ENCODE measurements at regions not wholly inside any gene's neighbourhood (a gene's known extent, or its start where the extent isn't known, plus 50 kb on each side); places are given as distances from the start of the nearest gene placed in this dataset.

- DNase-seq, result no peak
- H3K4me3 Mint-ChIP-seq, result no peak overlapping the region
- H3K4me1 Mint-ChIP-seq, result peaks cover 8% of the 10 kb centered on the region
- H3K36me3 Mint-ChIP-seq, result no peaks in the 10 kb centered on the region
- CTCF ChIA-PET, result interaction anchor here (1.2 to 4.9 kb wide), 14 partner anchors 11 to 72 kb away, joined by 3 to 32 read pairs (median 5); no protein-coding TSS in a partner anchor
- H3K9me3 Mint-ChIP-seq, result no peaks in the 10 kb centered on the region
- H3K27me3 Mint-ChIP-seq, result peaks cover 3% of the 10 kb centered on the region
- H3K27ac Mint-ChIP-seq, result no peak overlapping the region
Measured at GRCh38 chr14:106489112-106489881, 962.9 kb downstream of the TMEM121 start.

DNA sequence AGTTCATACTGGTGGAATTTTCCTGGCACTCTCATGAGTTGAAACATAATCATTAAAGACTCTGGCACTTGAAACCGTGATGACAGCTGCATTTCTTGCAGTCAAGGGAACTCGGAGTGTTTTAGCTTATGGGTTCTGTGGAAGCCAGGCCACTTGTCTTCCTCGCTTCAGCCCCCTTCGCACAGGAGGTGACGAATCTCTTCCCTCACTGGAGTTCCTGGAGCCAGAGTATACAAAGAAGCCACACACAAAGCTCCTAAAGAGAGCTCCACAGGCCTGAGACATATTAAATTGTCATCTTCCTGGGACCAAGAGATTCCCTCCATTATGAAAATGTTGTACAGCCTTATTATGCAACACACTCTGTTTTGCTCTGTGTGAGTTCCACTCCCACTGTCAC is 964.1 kb downstream of the TMEM121 start:
- H3K27me3 Mint-ChIP-seq, result peaks cover 3% of the 10 kb centered on the region
- no peak overlapping the region for H3K27ac Mint-ChIP-seq
- no peaks in the 10 kb centered on the region for H3K9me3 Mint-ChIP-seq
- H3K4me1 Mint-ChIP-seq, result peaks cover 11% of the 10 kb centered on the region
- CTCF ChIA-PET, result interaction anchor here (1.0 to 4.9 kb wide), 15 partner anchors 13 to 182 kb away, joined by 3 to 32 read pairs (median 5); no protein-coding TSS in a partner anchor
- H3K4me3 Mint-ChIP-seq, result no peak overlapping the region
- H3K36me3 Mint-ChIP-seq, result no peaks in the 10 kb centered on the region
- no peak for DNase-seq

DNA sequence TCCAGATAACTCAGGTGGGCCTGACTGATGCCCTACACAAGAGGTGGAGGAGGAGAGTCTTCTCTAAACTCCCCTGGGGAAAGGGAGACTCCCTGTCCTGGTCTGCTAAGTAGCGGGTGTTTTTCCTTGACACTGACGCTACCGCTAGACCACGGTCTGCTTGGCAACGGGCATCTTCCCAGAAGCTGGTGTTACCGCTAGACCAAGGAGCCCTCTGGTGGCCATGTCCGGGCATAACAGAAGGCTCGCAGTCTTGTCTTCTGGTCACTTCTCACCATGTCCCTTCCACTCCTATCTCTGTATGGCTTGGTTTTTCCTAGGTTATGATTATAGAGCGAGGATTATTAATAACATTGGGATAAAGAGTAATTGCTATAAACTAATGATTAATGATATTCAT is 965.5 kb downstream of the TMEM121 start:
- peaks cover 3% of the 10 kb centered on the region for H3K27me3 Mint-ChIP-seq
- no peaks in the 10 kb centered on the region for H3K36me3 Mint-ChIP-seq
- no peak overlapping the region for H3K4me3 Mint-ChIP-seq
- no peak overlapping the region for H3K27ac Mint-ChIP-seq
- peaks cover 2% of the 10 kb centered on the region for H3K9me3 Mint-ChIP-seq
- H3K4me1 Mint-ChIP-seq, result peaks cover 11% of the 10 kb centered on the region
- CTCF ChIA-PET, result interaction anchor here (1.0 to 4.9 kb wide), 6 partner anchors 12 to 75 kb away, joined by 3 to 23 read pairs (median 6); no protein-coding TSS in a partner anchor
- DNase-seq, result peak; percentile 44

GRCh38 chr14:106493962-106494823 is 967.8 kb downstream of the TMEM121 start:
- H3K27ac Mint-ChIP-seq, result no peak overlapping the region
- CTCF ChIA-PET, result interaction anchor here (1.1 to 1.9 kb wide), 8 partner anchors 9 to 216 kb away, joined by 3 to 8 read pairs (median 4); no protein-coding TSS in a partner anchor
- H3K4me3 Mint-ChIP-seq, result peak overlapping the region; percentile 67
- H3K27me3 Mint-ChIP-seq, result peaks cover 3% of the 10 kb centered on the region
- DNase-seq, result no peak
- peaks cover 11% of the 10 kb centered on the region for H3K4me1 Mint-ChIP-seq
- peaks cover 2% of the 10 kb centered on the region for H3K9me3 Mint-ChIP-seq
- H3K36me3 Mint-ChIP-seq, result no peaks in the 10 kb centered on the region

- CTCF ChIA-PET, result interaction anchor here (0.6 to 2.0 kb wide), 6 partner anchors 10 to 323 kb away, joined by 3 to 8 read pairs (median 3); no protein-coding TSS in a partner anchor
- H3K4me3 Mint-ChIP-seq, result no peak overlapping the region
- peaks cover 1% of the 10 kb centered on the region for H3K9me3 Mint-ChIP-seq
- H3K27ac Mint-ChIP-seq, result no peak overlapping the region
- no peak for DNase-seq
- H3K4me1 Mint-ChIP-seq, result peaks cover 3% of the 10 kb centered on the region
- no peaks in the 10 kb centered on the region for H3K36me3 Mint-ChIP-seq
- H3K27me3 Mint-ChIP-seq, result peaks cover 13% of the 10 kb centered on the region
Measured at GRCh38 chr14:106500571-106500970, 974.2 kb downstream of the TMEM121 start.

DNA sequence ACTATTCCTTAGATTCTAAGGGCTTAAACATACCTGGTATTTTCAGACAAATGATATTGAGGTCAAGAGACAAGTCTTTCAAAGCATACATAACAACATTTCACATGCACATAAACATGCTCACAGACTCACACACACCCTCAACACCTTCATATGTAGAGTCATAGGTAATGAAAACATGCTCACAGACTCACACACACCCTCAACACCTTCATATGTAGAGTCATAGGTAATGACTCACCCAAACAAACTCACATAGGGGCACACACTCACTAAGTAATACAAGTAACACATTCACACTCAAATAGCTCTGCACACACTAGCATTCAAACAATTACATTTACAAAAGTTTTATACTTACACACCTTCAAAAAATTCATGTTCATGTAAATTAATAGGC is 975.5 kb downstream of the TMEM121 start:
- Mint-ChIP-seq H3K27ac (no peak overlapping the region), H3K4me1 (peaks cover 15% of the 10 kb centered on the region), H3K4me3 (no peak overlapping the region), H3K36me3 (no peaks in the 10 kb centered on the region), H3K9me3 (no peaks in the 10 kb centered on the region), H3K27me3 (peaks cover 13% of the 10 kb centered on the region)
- DNase-seq, result no peak
- CTCF ChIA-PET, result interaction anchor here (0.7 to 4.1 kb wide), 5 partner anchors 9 to 85 kb away, joined by 3 to 18 read pairs (median 3); no protein-coding TSS in a partner anchor

- CTCF ChIA-PET, result interaction anchor here (0.8 to 4.1 kb wide), 4 partner anchors 13 to 88 kb away, joined by 3 to 18 read pairs (median 3); no protein-coding TSS in a partner anchor
- Mint-ChIP-seq H3K9me3 (no peaks in the 10 kb centered on the region), H3K4me1 (peaks cover 46% of the 10 kb centered on the region), H3K36me3 (no peaks in the 10 kb centered on the region), H3K27me3 (peaks cover 21% of the 10 kb centered on the region), H3K4me3 (no peak overlapping the region), H3K27ac (no peak overlapping the region)
- no peak for DNase-seq
Measured at GRCh38 chr14:106505366-106505765, 979.0 kb downstream of the TMEM121 start.

DNA sequence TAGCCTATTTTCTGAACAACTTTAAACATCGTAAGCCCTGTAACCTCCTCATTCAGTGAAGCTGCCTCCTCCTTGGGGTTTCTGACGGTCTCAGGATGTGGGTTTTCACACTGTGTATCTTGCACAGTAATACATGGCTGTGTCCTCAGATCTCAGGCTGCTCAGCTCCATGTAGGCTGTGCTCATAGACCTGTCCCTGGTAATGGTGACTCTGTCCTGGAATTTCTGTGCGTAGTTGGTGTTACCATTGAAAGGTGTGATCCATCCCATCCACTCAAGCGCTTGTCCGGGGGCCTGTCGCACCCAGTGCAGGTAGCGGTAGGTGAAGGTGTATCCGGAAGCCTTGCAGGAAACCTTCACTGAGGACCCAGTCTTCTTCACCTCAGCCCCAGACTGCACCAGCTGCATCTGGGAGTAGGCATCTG is 980.5 kb downstream of the TMEM121 start:
- peaks cover 21% of the 10 kb centered on the region for H3K27me3 Mint-ChIP-seq
- CTCF ChIA-PET, result interaction anchor here (0.6 to 4.3 kb wide), 14 partner anchors 12 to 234 kb away, joined by 3 to 28 read pairs (median 6); no protein-coding TSS in a partner anchor
- peak overlapping the region; percentile 93 for H3K27ac Mint-ChIP-seq
- no peaks in the 10 kb centered on the region for H3K36me3 Mint-ChIP-seq
- peaks cover 61% of the 10 kb centered on the region for H3K4me1 Mint-ChIP-seq
- peak; percentile 70 for DNase-seq
- no peaks in the 10 kb centered on the region for H3K9me3 Mint-ChIP-seq
- peak overlapping the region; percentile 63 for H3K4me3 Mint-ChIP-seq

DNA sequence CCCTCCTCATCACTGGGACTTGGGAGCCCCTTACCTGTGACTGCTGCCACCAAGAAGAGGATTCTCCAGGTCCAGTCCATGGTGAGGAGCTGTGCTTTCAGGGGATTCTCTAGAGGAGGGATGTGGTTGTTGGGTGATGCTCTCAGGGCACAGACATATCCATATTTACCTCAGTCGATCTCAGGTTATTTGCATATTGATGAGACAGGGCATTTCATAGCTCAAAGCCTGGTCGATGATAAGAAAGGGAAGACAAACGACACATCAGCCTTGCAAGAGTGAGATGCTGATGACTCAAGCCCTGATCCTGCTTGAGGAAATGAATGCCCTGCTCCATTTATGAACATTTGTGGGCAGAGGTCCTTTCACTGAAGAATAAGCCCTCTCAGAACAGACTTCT is 981.0 kb downstream of the TMEM121 start:
- peak overlapping the region; percentile 63 for H3K4me3 Mint-ChIP-seq
- H3K36me3 Mint-ChIP-seq, result no peaks in the 10 kb centered on the region
- peaks cover 66% of the 10 kb centered on the region for H3K4me1 Mint-ChIP-seq
- CTCF ChIA-PET, result interaction anchor here (0.6 to 4.3 kb wide), 17 partner anchors 11 to 234 kb away, joined by 3 to 28 read pairs (median 5); no protein-coding TSS in a partner anchor
- peaks cover 21% of the 10 kb centered on the region for H3K27me3 Mint-ChIP-seq
- peak overlapping the region; percentile 93 for H3K27ac Mint-ChIP-seq
- H3K9me3 Mint-ChIP-seq, result no peaks in the 10 kb centered on the region
- DNase-seq, result no peak

- H3K27me3 Mint-ChIP-seq, result peaks cover 21% of the 10 kb centered on the region
- no peak for DNase-seq
- no peaks in the 10 kb centered on the region for H3K9me3 Mint-ChIP-seq
- H3K4me1 Mint-ChIP-seq, result peaks cover 73% of the 10 kb centered on the region
- H3K4me3 Mint-ChIP-seq, result no peak overlapping the region
- CTCF ChIA-PET, result interaction anchor here (0.7 to 4.3 kb wide), 14 partner anchors 10 to 91 kb away, joined by 3 to 28 read pairs (median 5); no protein-coding TSS in a partner anchor
- no peaks in the 10 kb centered on the region for H3K36me3 Mint-ChIP-seq
- no peak overlapping the region for H3K27ac Mint-ChIP-seq
Measured at GRCh38 chr14:106508216-106508615, 981.8 kb downstream of the TMEM121 start.

GRCh38 chr14:106509176-106509575 is 982.8 kb downstream of the TMEM121 start:
- Mint-ChIP-seq H3K27me3 (peaks cover 20% of the 10 kb centered on the region), H3K4me3 (no peak overlapping the region)

DNA sequence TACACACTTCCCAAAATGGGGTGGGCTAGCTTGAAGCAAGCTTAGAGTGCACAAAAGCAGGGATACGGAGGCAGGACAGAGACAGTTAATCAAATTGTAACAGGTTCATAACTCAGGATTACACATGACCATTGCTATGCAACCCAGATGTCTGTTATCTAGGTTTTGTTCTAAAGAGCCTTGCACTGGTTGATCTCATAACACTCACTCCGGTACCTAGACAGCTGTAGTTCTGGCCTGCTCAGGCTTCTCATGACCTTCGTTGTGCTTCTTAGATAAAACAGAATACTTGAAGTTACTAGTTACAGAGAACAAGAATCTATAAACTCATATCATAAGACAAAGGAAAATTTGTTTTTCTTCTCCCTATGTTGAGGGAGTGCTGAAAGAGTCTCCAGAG is 983.4 kb downstream of the TMEM121 start:
- H3K27me3 Mint-ChIP-seq, result peaks cover 14% of the 10 kb centered on the region
- peaks cover 77% of the 10 kb centered on the region for H3K4me1 Mint-ChIP-seq
- H3K36me3 Mint-ChIP-seq, result no peaks in the 10 kb centered on the region
- no peak overlapping the region for H3K4me3 Mint-ChIP-seq
- DNase-seq, result no peak
- no peaks in the 10 kb centered on the region for H3K9me3 Mint-ChIP-seq
- H3K27ac Mint-ChIP-seq, result no peak overlapping the region
- CTCF ChIA-PET, result interaction anchor here (0.7 to 4.3 kb wide), 5 partner anchors 20 to 93 kb away, joined by 3 to 28 read pairs (median 3); no protein-coding TSS in a partner anchor

More at GRCh38 chr14:106509176-106509575, 982.8 kb downstream of the TMEM121 start:
- H3K27ac Mint-ChIP-seq, result no peak overlapping the region
- H3K4me1 Mint-ChIP-seq, result peaks cover 77% of the 10 kb centered on the region
- no peaks in the 10 kb centered on the region for H3K9me3 Mint-ChIP-seq
- CTCF ChIA-PET, result interaction anchor here (0.7 to 4.3 kb wide), 9 partner anchors 9 to 92 kb away, joined by 3 to 28 read pairs (median 3); no protein-coding TSS in a partner anchor
- no peak for DNase-seq
- H3K36me3 Mint-ChIP-seq, result no peaks in the 10 kb centered on the region

- H3K4me3 Mint-ChIP-seq, result peak overlapping the region; percentile 28
- peak; percentile 76 for DNase-seq
- CTCF ChIA-PET, result interaction anchor here (0.6 to 1.5 kb wide), 12 partner anchors 9 to 94 kb away, joined by 3 to 8 read pairs (median 3); no protein-coding TSS in a partner anchor
- no peaks in the 10 kb centered on the region for H3K36me3 Mint-ChIP-seq
- no peaks in the 10 kb centered on the region for H3K9me3 Mint-ChIP-seq
- H3K27ac Mint-ChIP-seq, result peak overlapping the region; percentile 92
- peaks cover 7% of the 10 kb centered on the region for H3K27me3 Mint-ChIP-seq
- H3K4me1 Mint-ChIP-seq, result peaks cover 69% of the 10 kb centered on the region
Measured at GRCh38 chr14:106511006-106511799, 984.8 kb downstream of the TMEM121 start.
